Activated B cell treated with CpG ODN at 0.5 μM for 24 hours (primary cell): ENCODE measurements at regions not wholly inside any gene's neighbourhood (a gene's known extent, or its start where the extent isn't known, plus 50 kb on each side); places are given as distances from the start of the nearest gene placed in this dataset.
"Not testable (repeated sequence)": the region's sequence is repeated elsewhere in the genome, so short reads cannot be mapped to it uniquely, and the experiment has no call there.

Experiments used
- ATAC-seq: fragments of 200-7000 bp; cut with Tn5 transposase; one replicate; pipeline ENCODE4 v1.10.0; 2021; ENCODE audit warnings: low read depth, mild to moderate bottlenecking, moderate library complexity
- CTCF ChIA-PET: fragments of 350-600 bp; sonication (Branson Sonifier 250); formaldehyde crosslinking; loops from one replicate; lab custom pipeline; 2021; ENCODE audit warnings: antibody characterized with exemption; lab: Charles Lee
- POLR2A ChIA-PET: fragments of 350-600 bp; sonication (Branson Sonifier 250); formaldehyde crosslinking; loops from one replicate; lab custom pipeline; 2021; ENCODE audit warnings: antibody characterized with exemption; lab: Charles Lee
- DNase-seq: peaks from one replicate; pipeline ENCODE4 v3.0.0; 2022
- H3K27ac Mint-ChIP-seq: one replicate; pipeline ENCODE4 v1.8.0; 2020; ENCODE audit warnings: mixed read lengths
- H3K27me3 Mint-ChIP-seq: one replicate; pipeline ENCODE4 v1.8.0; 2021; ENCODE audit warnings: mixed read lengths
- H3K36me3 Mint-ChIP-seq: one replicate; pipeline ENCODE4 v1.8.0; 2021; ENCODE audit warnings: low read depth, mixed read lengths
- H3K4me1 Mint-ChIP-seq: one replicate; pipeline ENCODE4 v1.8.0; 2021; ENCODE audit warnings: mixed read lengths
- H3K4me3 Mint-ChIP-seq: one replicate; pipeline ENCODE4 v1.8.0; 2020; ENCODE audit warnings: mild to moderate bottlenecking, mixed read lengths
- H3K9me3 Mint-ChIP-seq: one replicate; pipeline ENCODE4 v1.8.0; 2020; ENCODE audit warnings: mixed read lengths
- CTCF ChIP-seq: fragments of 200-600 bp; IDR thresholded peaks from one replicate; pipeline ENCODE4 v1.8.0; 2022; ENCODE audit warnings: antibody characterized with exemption, mild to moderate bottlenecking
- intact Hi-C: fragments of 100-400 bp; cut with micrococcal nuclease; formaldehyde crosslinking; loops from one replicate; pipeline ENCODE4 v1.15.1; 2024

GRCh38 chr17:30716461-30717290, 107.8 kb downstream of the CRLF3 start:
- no peak overlapping the region for H3K4me3 Mint-ChIP-seq
- TF ChIP-seq CTCF: no peak
- no peaks in the 10 kb centered on the region for H3K27me3 Mint-ChIP-seq
- no peaks in the 10 kb centered on the region for H3K36me3 Mint-ChIP-seq
- H3K4me1 Mint-ChIP-seq: peaks cover 11% of the 10 kb centered on the region
- no peaks in the 10 kb centered on the region for H3K9me3 Mint-ChIP-seq
- intact Hi-C loops: loop anchor here (5.0 to 10.0 kb wide), 3 partner anchors 239 to 592 kb away; partner anchors contain the start of gene GOSR1
- no peak for ATAC-seq
- DNase-seq: no peak
- ChIA-PET CTCF (no interaction called here), POLR2A (no interaction called here)
- H3K27ac Mint-ChIP-seq: no peak overlapping the region

GRCh38 chr17:30714825-30715622, 109.5 kb downstream of the CRLF3 start:
- H3K36me3 Mint-ChIP-seq, H3K9me3 Mint-ChIP-seq, H3K4me3 Mint-ChIP-seq, CTCF ChIA-PET, DNase-seq, H3K27me3 Mint-ChIP-seq, H3K27ac Mint-ChIP-seq: not testable (repeated sequence)
- peak; percentile 84 for ATAC-seq
- peaks cover 18% of the 10 kb centered on the region for H3K4me1 Mint-ChIP-seq
- intact Hi-C loops: loop anchor here (5.0 to 10.0 kb wide), 3 partner anchors 238 to 590 kb away; partner anchors contain the start of gene GOSR1
- POLR2A ChIA-PET: interaction anchor here (0.5 kb wide), 1 partner anchor 16 kb away, joined by 3 read pairs; no protein-coding TSS in a partner anchor

- intact Hi-C loops: loop anchor here (10.0 kb wide), 1 partner anchor 589 kb away; no protein-coding TSS in a partner anchor
- CTCF ChIA-PET, H3K27ac Mint-ChIP-seq: not testable (repeated sequence)
These were observed 110.7 kb downstream of the CRLF3 start for GRCh38 chr17:30713805-30714204.

GRCh38 chr17:30712859-30713258, 111.6 kb downstream of the CRLF3 start:
- H3K4me3 Mint-ChIP-seq, ATAC-seq, DNase-seq, H3K27ac Mint-ChIP-seq, H3K27me3 Mint-ChIP-seq, H3K36me3 Mint-ChIP-seq, H3K9me3 Mint-ChIP-seq, CTCF ChIA-PET: not testable (repeated sequence)
- intact Hi-C loops: loop anchor here (10.0 kb wide), 1 partner anchor 588 kb away; no protein-coding TSS in a partner anchor
- POLR2A ChIA-PET: interaction anchor here (0.7 to 0.9 kb wide), 2 partner anchors 112 to 156 kb away, joined by 3 read pairs; partner anchors contain the start of gene CRLF3
- H3K4me1 Mint-ChIP-seq: peaks cover 19% of the 10 kb centered on the region

More at GRCh38 chr17:30713805-30714204, 110.7 kb downstream of the CRLF3 start:
- H3K36me3 Mint-ChIP-seq, ATAC-seq, H3K4me3 Mint-ChIP-seq, DNase-seq, H3K27me3 Mint-ChIP-seq, POLR2A ChIA-PET, H3K9me3 Mint-ChIP-seq: not testable (repeated sequence)
- peaks cover 13% of the 10 kb centered on the region for H3K4me1 Mint-ChIP-seq

- peaks cover 28% of the 10 kb centered on the region for H3K4me1 Mint-ChIP-seq
- intact Hi-C loops: loop anchor here (10.0 kb wide), 1 partner anchor 587 kb away; no protein-coding TSS in a partner anchor
- DNase-seq, ATAC-seq, H3K27me3 Mint-ChIP-seq, H3K36me3 Mint-ChIP-seq, H3K9me3 Mint-ChIP-seq, POLR2A ChIA-PET, H3K27ac Mint-ChIP-seq, H3K4me3 Mint-ChIP-seq: not testable (repeated sequence)
- CTCF ChIA-PET: interaction anchor here (0.6 kb wide), 1 partner anchor 10 kb away, joined by 3 read pairs; no protein-coding TSS in a partner anchor
These were observed 112.6 kb downstream of the CRLF3 start for GRCh38 chr17:30711626-30712507.

GRCh38 chr17:30711176-30711575, 113.3 kb downstream of the CRLF3 start:
- CTCF ChIA-PET, H3K36me3 Mint-ChIP-seq, H3K27me3 Mint-ChIP-seq, DNase-seq, ATAC-seq, H3K9me3 Mint-ChIP-seq, POLR2A ChIA-PET: not testable (repeated sequence)
- intact Hi-C loops: loop anchor here (10.0 kb wide), 1 partner anchor 586 kb away; no protein-coding TSS in a partner anchor
- H3K27ac Mint-ChIP-seq: peak overlapping the region; percentile 53
- H3K4me1 Mint-ChIP-seq: peaks cover 35% of the 10 kb centered on the region
- peak overlapping the region; percentile 80 for H3K4me3 Mint-ChIP-seq

GRCh38 chr17:30710276-30711088, 114.0 kb downstream of the CRLF3 start:
- H3K36me3 Mint-ChIP-seq, DNase-seq, CTCF ChIA-PET, H3K9me3 Mint-ChIP-seq, ATAC-seq: not testable (repeated sequence)
- H3K27me3 Mint-ChIP-seq: peaks cover 10% of the 10 kb centered on the region
- intact Hi-C loops: loop anchor here (10.0 kb wide), 1 partner anchor 586 kb away; no protein-coding TSS in a partner anchor
- peak overlapping the region; percentile 53 for H3K27ac Mint-ChIP-seq
- H3K4me1 Mint-ChIP-seq: peaks cover 40% of the 10 kb centered on the region
- peak overlapping the region; percentile 80 for H3K4me3 Mint-ChIP-seq
- POLR2A ChIA-PET: interaction anchor here (0.6 kb wide), 1 partner anchor 598 kb away, joined by 3 read pairs; no protein-coding TSS in a partner anchor

GRCh38 chr17:30709561-30710275, 114.8 kb downstream of the CRLF3 start:
- Mint-ChIP-seq H3K4me1 (peaks cover 39% of the 10 kb centered on the region), H3K27me3 (peaks cover 12% of the 10 kb centered on the region), H3K4me3 (peak overlapping the region; percentile 80)
- intact Hi-C loops: loop anchor here (2.0 to 10.0 kb wide), 2 partner anchors 331 to 585 kb away; partner anchors contain the start of gene CPD
- CTCF ChIA-PET, H3K27ac Mint-ChIP-seq, H3K36me3 Mint-ChIP-seq, H3K9me3 Mint-ChIP-seq, DNase-seq, ATAC-seq: not testable (repeated sequence)
- POLR2A ChIA-PET: interaction anchor here (0.6 to 0.7 kb wide), 3 partner anchors 16 to 599 kb away, joined by 3 to 10 read pairs (median 3); no protein-coding TSS in a partner anchor
